Activated CD4-positive, alpha-beta T cell treated with anti-CD3 and anti-CD28 coated beads for 36 hours (primary cell): ENCODE measurements at regions not wholly inside any gene's neighbourhood (a gene's known extent, or its start where the extent isn't known, plus 50 kb on each side); places are given as distances from the start of the nearest gene placed in this dataset.
A peak's percentile ranks its signal among the peaks of the same experiment; 100 is the strongest.

Experiments
- ATAC-seq: fragments of 200-7000 bp; cut with Tn5 transposase; one replicate; pipeline ENCODE4 v1.10.0; 2021; ENCODE audit warnings: mild to moderate bottlenecking, moderate library complexity
- CTCF ChIA-PET: fragments of 350-600 bp; sonication (Branson Sonifier 250); formaldehyde crosslinking; loops from one replicate; lab custom pipeline; 2021; ENCODE audit warnings: antibody characterized with exemption; lab: Charles Lee
- POLR2A ChIA-PET: fragments of 350-600 bp; sonication (Branson Sonifier 250); formaldehyde crosslinking; loops from one replicate; lab custom pipeline; 2021; ENCODE audit warnings: antibody characterized with exemption, inconsistent platforms; lab: Charles Lee
- DNase-seq: peaks from one replicate; pipeline ENCODE4 v3.0.0-alpha.2; 2020
- H3K27ac Mint-ChIP-seq: one replicate; pipeline ENCODE4 v1.8.0; 2021; ENCODE audit warnings: mixed read lengths
- H3K27me3 Mint-ChIP-seq: one replicate; pipeline ENCODE4 v1.8.0; 2021; ENCODE audit warnings: mixed read lengths
- H3K36me3 Mint-ChIP-seq: one replicate; pipeline ENCODE4 v1.8.0; 2021; ENCODE audit warnings: low read depth, mixed read lengths
- H3K4me1 Mint-ChIP-seq: one replicate; pipeline ENCODE4 v1.8.0; 2021; ENCODE audit warnings: mixed read lengths
- H3K4me3 Mint-ChIP-seq: one replicate; pipeline ENCODE4 v1.8.0; 2021; ENCODE audit warnings: mild to moderate bottlenecking, moderate library complexity, mixed read lengths
- H3K9me3 Mint-ChIP-seq: one replicate; pipeline ENCODE4 v1.8.0; 2021; ENCODE audit warnings: low read depth, mixed read lengths
- intact Hi-C, 2 experiments: fragments of 100-400 bp; cut with DNase I in 1 of 2; cut with micrococcal nuclease in 1 of 2; formaldehyde crosslinking; loops; one replicate each; pipeline versions ENCODE4 v1.14.2 to v1.15.1; 2022 to 2024; cut with DNase I, micrococcal nuclease

DNA sequence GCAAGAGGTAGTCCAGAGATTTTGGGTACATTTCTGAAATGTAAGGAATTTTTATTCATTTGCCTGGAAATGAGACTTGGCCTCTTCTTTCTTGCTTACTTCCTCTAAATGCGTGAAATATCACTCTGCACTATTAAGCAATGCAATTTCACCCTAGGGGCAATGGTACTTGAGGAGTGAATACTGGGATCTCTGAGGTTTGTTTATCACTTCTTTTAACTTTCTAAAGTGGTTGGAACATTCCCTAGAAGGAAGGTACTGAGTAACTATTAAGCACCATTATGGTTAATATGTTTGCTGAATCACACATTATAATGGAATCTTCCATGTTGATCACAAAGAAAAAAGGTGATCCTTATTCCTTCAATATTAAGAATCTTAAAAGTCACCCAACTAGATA lies 120.9 kb upstream of the CAND1 start:
- DNase-seq, result no peak
- H3K27me3 Mint-ChIP-seq, result peaks cover 2% of the 10 kb centered on the region
- no peaks in the 10 kb centered on the region for H3K9me3 Mint-ChIP-seq
- H3K4me1 Mint-ChIP-seq, result peaks cover 4% of the 10 kb centered on the region
- H3K27ac Mint-ChIP-seq, result no peak overlapping the region
- no peak for ATAC-seq
- CTCF ChIA-PET, result interaction anchor here (1.1 kb wide), 1 partner anchor 44 kb away, joined by 3 read pairs; no protein-coding TSS in a partner anchor
- intact Hi-C loops, result no loop called here
- H3K36me3 Mint-ChIP-seq, result no peaks in the 10 kb centered on the region
- H3K4me3 Mint-ChIP-seq, result no peak overlapping the region
- POLR2A ChIA-PET, result no interaction called here

DNA sequence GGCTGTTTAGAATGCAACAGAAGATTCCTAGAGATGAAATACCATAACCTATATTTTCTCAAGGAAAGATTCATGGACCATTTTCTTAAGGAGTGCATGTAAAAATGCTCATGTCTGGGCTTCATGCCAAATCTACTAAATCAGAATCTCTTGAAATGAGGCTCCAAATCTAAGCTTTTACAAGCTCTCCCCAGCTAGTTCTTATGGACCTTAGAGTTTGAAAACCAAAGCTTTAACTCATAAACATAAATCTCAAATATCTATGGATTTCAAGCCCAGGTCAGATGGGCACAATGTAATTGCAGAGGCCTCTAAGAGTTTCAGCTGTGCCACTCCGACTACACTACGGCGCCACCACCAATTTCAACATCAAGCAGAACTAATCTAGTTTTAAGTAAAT lies 117.3 kb upstream of the CAND1 start:
- intact Hi-C loops, result no loop called here
- Mint-ChIP-seq H3K27ac (no peak overlapping the region), H3K9me3 (no peaks in the 10 kb centered on the region), H3K36me3 (no peaks in the 10 kb centered on the region), H3K27me3 (peaks cover 2% of the 10 kb centered on the region), H3K4me3 (no peak overlapping the region), H3K4me1 (peaks cover 4% of the 10 kb centered on the region)
- DNase-seq (no peak), ATAC-seq (no peak)
- ChIA-PET POLR2A (no interaction called here), CTCF (no interaction called here)

DNA sequence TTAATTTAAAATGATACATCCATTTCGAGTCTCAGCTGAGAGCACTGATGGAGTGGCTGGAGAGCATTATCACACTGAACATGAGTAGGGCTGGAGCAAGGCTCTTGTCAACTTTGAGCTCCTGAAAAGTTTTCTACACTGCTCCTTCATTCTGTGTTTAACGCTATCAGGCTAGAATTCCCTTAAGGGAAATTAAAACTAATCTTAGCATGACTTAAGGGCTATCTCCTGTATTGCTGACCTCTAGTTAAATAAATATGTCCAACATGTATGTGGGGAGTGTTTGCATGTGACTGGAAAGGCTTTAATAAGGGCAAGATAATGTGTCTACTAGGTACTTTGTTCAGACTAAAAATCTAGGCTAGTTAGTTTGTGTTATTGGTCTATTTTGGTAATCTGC lies 116.7 kb upstream of the CAND1 start:
- H3K9me3 Mint-ChIP-seq, result no peaks in the 10 kb centered on the region
- no peak for ATAC-seq
- no peaks in the 10 kb centered on the region for H3K36me3 Mint-ChIP-seq
- H3K4me3 Mint-ChIP-seq, result no peak overlapping the region
- peaks cover 3% of the 10 kb centered on the region for H3K4me1 Mint-ChIP-seq
- no peak overlapping the region for H3K27ac Mint-ChIP-seq
- no peak for DNase-seq
- peaks cover 2% of the 10 kb centered on the region for H3K27me3 Mint-ChIP-seq
- CTCF ChIA-PET, result no interaction called here
- intact Hi-C loops, result no loop called here
- POLR2A ChIA-PET, result no interaction called here

DNA sequence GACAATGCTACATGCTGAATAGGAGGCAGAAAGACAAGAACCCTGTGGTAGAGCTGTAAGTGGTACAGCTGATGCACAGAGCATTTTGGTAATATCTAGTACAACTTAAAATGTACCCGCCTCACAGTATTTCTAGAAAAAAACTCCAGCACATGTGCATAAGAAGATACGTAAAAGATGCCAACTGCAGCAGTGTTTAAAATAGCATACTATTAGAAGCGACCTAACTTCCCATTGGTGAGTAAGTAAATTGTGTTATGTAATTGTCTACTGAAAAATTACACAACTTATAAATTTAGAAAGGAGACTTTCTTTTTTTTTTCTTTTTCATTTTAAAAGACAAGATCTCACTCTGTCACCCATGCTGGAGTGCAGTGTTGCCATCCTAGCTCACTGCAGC lies 114.3 kb upstream of the CAND1 start:
- intact Hi-C loops, result no loop called here
- H3K9me3 Mint-ChIP-seq, result no peaks in the 10 kb centered on the region
- DNase-seq, result no peak
- ChIA-PET POLR2A (no interaction called here), CTCF (interaction anchor here (0.7 to 0.8 kb wide), 2 partner anchors 15 to 88 kb away, joined by 3 to 4 read pairs; no protein-coding TSS in a partner anchor)
- no peak for ATAC-seq
- peaks cover 2% of the 10 kb centered on the region for H3K27me3 Mint-ChIP-seq
- no peak overlapping the region for H3K27ac Mint-ChIP-seq
- no peak overlapping the region for H3K4me3 Mint-ChIP-seq
- no peaks in the 10 kb centered on the region for H3K4me1 Mint-ChIP-seq
- no peaks in the 10 kb centered on the region for H3K36me3 Mint-ChIP-seq

DNA sequence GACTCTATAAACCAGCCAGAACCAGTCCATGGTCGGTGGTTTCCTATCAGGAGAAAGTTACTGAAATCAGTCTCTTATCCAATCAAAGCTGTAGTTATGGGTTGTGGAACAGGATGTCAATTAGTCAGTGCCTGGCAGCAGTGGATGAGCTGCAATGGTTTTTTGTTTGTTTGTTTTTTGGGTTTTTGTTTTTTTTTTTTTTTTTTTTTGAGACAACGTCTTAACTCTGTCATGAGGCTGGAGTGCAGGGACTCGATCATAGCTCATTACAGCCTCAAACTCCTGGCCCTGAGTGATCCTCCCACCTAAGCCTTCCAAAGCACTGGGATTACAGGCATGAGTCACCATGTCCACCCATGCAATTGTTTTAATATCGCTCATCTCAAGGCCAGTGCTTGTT lies 113.3 kb upstream of the CAND1 start:
- no peaks in the 10 kb centered on the region for H3K36me3 Mint-ChIP-seq
- DNase-seq (no peak), ATAC-seq (no peak)
- no peak overlapping the region for H3K4me3 Mint-ChIP-seq
- H3K27ac Mint-ChIP-seq, result no peak overlapping the region
- H3K27me3 Mint-ChIP-seq, result peaks cover 2% of the 10 kb centered on the region
- ChIA-PET CTCF (interaction anchor here (0.7 kb wide), 3 partner anchors 13 to 88 kb away, joined by 3 to 4 read pairs (median 4); no protein-coding TSS in a partner anchor), POLR2A (no interaction called here)
- no peaks in the 10 kb centered on the region for H3K4me1 Mint-ChIP-seq
- intact Hi-C loops, result no loop called here
- H3K9me3 Mint-ChIP-seq, result no peaks in the 10 kb centered on the region

DNA sequence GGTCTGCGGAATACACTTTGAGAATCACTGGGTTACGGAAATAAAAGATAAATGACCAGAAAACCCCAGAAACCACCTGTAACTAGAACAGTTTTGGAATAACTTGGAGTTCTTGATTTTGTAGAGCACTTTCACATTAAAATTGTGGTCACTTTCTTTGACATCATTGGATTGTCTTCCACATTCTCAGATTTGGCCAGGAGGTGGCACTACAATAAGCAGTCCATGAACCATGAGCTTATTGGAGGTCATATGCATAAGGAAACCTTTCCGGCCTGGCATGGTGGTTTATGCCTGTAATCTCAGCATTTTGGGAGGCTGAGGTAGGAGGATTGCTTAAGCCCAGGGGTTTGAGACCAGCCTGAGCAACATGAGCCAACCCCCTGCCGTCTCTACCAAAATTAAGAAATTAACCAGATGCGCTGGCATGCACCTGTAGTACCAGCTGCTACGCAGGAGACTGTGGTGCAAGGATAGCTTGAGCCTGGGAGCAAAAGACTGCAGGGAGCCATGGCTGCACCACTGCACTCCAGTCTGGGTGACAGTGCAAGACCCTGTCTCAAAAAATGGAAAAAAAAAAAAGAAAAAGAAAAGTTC lies 107.7 kb upstream of the CAND1 start:
- Mint-ChIP-seq H3K9me3 (no peaks in the 10 kb centered on the region), H3K4me3 (no peak overlapping the region), H3K36me3 (no peaks in the 10 kb centered on the region), H3K4me1 (no peaks in the 10 kb centered on the region), H3K27me3 (peaks cover 2% of the 10 kb centered on the region), H3K27ac (no peak overlapping the region)
- no peak for ATAC-seq
- POLR2A ChIA-PET, result no interaction called here
- CTCF ChIA-PET, result interaction anchor here (0.6 to 1.7 kb wide), 9 partner anchors 11 to 773 kb away, joined by 3 to 5 read pairs (median 3); no protein-coding TSS in a partner anchor
- intact Hi-C loops, result loop anchor here in 1 of 2 experiments (2.0 to 10.0 kb wide), 2 partner anchors 279 to 783 kb away; no protein-coding TSS in a partner anchor
- DNase-seq, result peak; percentile 64

DNA sequence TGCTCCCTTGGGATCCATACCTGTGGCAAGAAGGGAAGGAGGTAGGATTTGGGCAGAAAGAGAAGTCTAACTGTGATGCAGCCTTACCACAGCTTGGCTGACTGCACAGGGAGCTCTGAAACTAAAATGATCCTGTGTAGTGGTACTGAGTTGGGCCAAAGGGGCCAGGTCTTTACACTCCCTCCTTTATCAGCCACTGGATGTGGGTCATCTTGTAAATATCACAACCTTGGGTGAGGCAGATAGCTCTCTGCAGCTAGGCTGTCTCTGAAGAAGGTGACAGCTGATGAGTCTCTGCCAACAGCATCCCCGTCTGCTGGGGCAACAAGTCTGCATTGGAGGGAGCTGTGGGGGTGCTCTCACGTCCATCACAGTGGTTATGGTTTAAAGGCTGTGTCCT lies 95.9 kb upstream of the CAND1 start:
- Mint-ChIP-seq H3K27ac (no peak overlapping the region), H3K9me3 (no peaks in the 10 kb centered on the region)
- CTCF ChIA-PET, result no interaction called here

DNA sequence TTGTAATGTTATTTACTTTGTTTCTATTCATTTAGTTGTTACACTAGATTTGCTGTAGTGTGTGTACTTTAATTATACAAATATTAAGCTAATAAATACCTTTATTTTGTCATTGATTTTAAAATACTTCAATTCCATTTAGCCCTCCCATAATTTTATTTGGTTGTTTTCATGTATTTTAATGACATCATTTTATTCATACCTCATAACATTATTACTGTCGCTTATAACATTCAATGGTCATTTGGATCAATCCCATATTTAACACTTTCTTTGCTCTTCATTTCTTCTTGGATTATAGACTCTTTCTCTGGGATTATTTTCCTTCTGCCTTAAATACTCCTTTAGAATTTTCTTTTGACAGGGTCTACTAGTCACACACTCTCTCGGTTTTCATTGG lies 86.6 kb upstream of the CAND1 start:
- H3K27me3 Mint-ChIP-seq, result peaks cover 31% of the 10 kb centered on the region
- no peaks in the 10 kb centered on the region for H3K36me3 Mint-ChIP-seq
- intact Hi-C loops, result no loop called here
- ATAC-seq (no peak), DNase-seq (no peak)
- H3K9me3 Mint-ChIP-seq, result peaks cover 3% of the 10 kb centered on the region
- no peak overlapping the region for H3K27ac Mint-ChIP-seq
- POLR2A ChIA-PET, result no interaction called here
- CTCF ChIA-PET, result no interaction called here
- no peak overlapping the region for H3K4me3 Mint-ChIP-seq
- H3K4me1 Mint-ChIP-seq, result no peaks in the 10 kb centered on the region

More for the DNA sequence above, 95.9 kb upstream of the CAND1 start:
- Mint-ChIP-seq H3K36me3 (no peaks in the 10 kb centered on the region), H3K27me3 (peaks cover 13% of the 10 kb centered on the region), H3K4me1 (no peaks in the 10 kb centered on the region), H3K4me3 (no peak overlapping the region)
- intact Hi-C loops, result no loop called here
- POLR2A ChIA-PET, result no interaction called here
- no peak for ATAC-seq
- DNase-seq, result no peak

DNA sequence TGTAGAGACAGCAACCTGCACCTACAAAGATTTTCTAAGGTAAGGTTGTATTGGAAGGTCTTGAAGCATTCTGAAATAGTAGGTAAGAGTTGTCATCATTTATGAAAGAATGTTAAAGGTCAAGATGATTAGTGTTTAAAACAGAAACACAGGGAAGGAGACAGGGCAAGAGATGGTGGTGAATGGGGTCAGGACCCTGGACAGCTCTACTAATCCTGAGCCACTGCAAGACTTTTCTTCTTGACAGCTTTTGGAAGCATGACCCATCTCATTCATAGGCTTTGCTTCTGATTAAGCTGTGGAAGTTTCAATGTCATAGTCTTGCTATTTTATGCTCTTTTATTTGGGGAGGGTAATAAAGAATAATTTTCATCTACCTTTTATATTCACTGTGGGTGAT lies 75.5 kb upstream of the CAND1 start:
- H3K4me3 Mint-ChIP-seq, result no peak overlapping the region
- peak; percentile 49 for DNase-seq
- intact Hi-C loops, result no loop called here

DNA sequence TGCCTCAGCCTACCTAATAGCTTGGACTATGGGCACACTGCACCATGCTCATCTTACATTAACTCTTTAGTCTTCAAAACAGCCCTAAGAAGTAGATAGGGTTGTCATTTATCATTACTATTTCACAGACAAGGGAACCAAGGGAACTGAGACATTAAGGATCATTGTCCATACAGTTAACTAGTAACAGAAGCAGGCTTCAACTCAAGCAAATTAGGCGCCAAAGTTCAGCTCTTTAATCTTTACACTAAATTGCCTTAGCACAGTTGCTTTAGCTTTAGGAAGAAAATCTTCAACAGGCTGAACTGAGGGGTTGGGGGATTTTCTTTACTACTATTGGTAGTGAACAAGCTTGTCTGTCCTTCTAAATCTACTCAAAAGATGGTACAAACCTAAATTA lies 68.8 kb upstream of the CAND1 start:
- CTCF ChIA-PET, result interaction anchor here (0.6 to 1.1 kb wide), 3 partner anchors 8 to 383 kb away, joined by 3 to 4 read pairs (median 3); no protein-coding TSS in a partner anchor
- ATAC-seq (no peak), DNase-seq (no peak)
- Mint-ChIP-seq H3K9me3 (no peaks in the 10 kb centered on the region), H3K4me3 (no peak overlapping the region), H3K27ac (no peak overlapping the region), H3K36me3 (no peaks in the 10 kb centered on the region), H3K4me1 (peaks cover 4% of the 10 kb centered on the region), H3K27me3 (peaks cover 11% of the 10 kb centered on the region)
- intact Hi-C loops, result no loop called here
- POLR2A ChIA-PET, result no interaction called here

More for the DNA sequence above, 75.5 kb upstream of the CAND1 start:
- POLR2A ChIA-PET, result no interaction called here
- ATAC-seq, result no peak
- CTCF ChIA-PET, result no interaction called here
- no peak overlapping the region for H3K27ac Mint-ChIP-seq
- no peaks in the 10 kb centered on the region for H3K36me3 Mint-ChIP-seq
- no peaks in the 10 kb centered on the region for H3K9me3 Mint-ChIP-seq
- peaks cover 13% of the 10 kb centered on the region for H3K27me3 Mint-ChIP-seq
- H3K4me1 Mint-ChIP-seq, result no peaks in the 10 kb centered on the region

DNA sequence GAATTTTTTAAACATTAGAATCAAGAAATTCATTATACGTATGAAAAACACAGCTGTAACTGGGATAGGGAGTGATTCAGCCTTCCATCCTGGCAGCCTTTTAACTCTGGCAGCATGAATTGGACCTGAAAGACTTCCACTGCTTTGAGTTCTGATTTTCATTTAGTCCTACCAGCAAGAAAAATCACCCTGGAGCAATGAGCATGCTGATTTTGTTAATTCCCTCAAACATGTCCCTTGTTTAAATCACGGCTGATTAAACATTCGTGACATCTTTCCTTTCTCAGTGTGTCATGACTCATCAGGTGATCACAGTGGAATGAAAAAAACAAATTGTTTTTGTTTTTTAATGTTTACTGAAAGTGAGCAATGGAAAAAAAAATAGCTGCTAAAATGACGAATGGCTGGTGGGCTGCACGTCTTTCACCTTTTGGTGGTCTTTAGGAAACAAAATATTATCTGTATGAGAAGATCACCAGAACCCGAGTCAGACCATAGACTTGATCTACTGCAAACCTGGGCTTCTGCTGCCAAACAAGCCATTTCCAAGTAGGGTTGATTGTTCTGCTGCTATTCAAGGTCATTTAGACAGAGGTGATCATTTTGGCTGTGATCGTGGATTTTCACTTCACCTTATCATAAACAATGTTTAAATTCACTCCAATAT lies 67.0 kb upstream of the CAND1 start:
- CTCF ChIA-PET, result no interaction called here
- DNase-seq, result no peak
- no peak for ATAC-seq
- POLR2A ChIA-PET, result no interaction called here
- no peaks in the 10 kb centered on the region for H3K9me3 Mint-ChIP-seq
- intact Hi-C loops, result no loop called here
- peaks cover 4% of the 10 kb centered on the region for H3K4me1 Mint-ChIP-seq
- H3K27ac Mint-ChIP-seq, result no peak overlapping the region
- H3K27me3 Mint-ChIP-seq, result peaks cover 12% of the 10 kb centered on the region
- no peak overlapping the region for H3K4me3 Mint-ChIP-seq
- H3K36me3 Mint-ChIP-seq, result no peaks in the 10 kb centered on the region

DNA sequence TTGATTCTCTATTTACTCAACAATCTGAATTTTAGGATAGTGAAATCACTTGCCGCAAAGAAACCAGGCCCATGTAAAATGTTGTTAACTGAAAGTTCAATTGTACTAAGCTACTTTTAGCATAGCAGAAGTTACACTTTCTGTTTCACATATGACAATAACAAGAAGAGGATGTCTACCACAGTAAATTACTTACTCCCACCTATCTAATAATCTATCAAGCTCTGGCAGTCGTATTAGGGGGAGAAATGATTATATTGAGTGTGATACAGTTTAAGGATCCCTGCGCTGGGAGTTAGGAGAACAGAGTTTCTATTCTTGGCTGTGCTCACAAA lies 66.5 kb upstream of the CAND1 start:
- CTCF ChIA-PET, result no interaction called here
- no peaks in the 10 kb centered on the region for H3K9me3 Mint-ChIP-seq
- no peaks in the 10 kb centered on the region for H3K36me3 Mint-ChIP-seq
- peaks cover 12% of the 10 kb centered on the region for H3K27me3 Mint-ChIP-seq
- no peak overlapping the region for H3K4me3 Mint-ChIP-seq
- DNase-seq (no peak), ATAC-seq (no peak)
- intact Hi-C loops, result no loop called here
- H3K27ac Mint-ChIP-seq, result no peak overlapping the region
- POLR2A ChIA-PET, result no interaction called here
- peaks cover 4% of the 10 kb centered on the region for H3K4me1 Mint-ChIP-seq
